Loucy (cell line): ENCODE measurements at regions not wholly inside any gene's neighbourhood (a gene's known extent, or its start where the extent isn't known, plus 50 kb on each side); places are given as distances from the start of the nearest gene placed in this dataset.

ENCODE experiments used
- EZH2phosphoT487 ChIP-seq: fragments of 200-600 bp; IDR thresholded peaks from 2 replicates; pipeline ENCODE4 v1.6.1; 2018; ENCODE audit warnings: antibody characterized with exemption, mild to moderate bottlenecking, moderate library complexity, borderline replicate concordance
- TF ChIP-seq, protein P1 (sequence below): fragments of 200-600 bp; sonication (generic); conservative IDR thresholded peaks from 2 replicates; pipeline ENCODE4 v1.5.1; 2014; ENCODE audit warnings: mild to moderate bottlenecking, antibody characterized with exemption, low read length

DNA sequence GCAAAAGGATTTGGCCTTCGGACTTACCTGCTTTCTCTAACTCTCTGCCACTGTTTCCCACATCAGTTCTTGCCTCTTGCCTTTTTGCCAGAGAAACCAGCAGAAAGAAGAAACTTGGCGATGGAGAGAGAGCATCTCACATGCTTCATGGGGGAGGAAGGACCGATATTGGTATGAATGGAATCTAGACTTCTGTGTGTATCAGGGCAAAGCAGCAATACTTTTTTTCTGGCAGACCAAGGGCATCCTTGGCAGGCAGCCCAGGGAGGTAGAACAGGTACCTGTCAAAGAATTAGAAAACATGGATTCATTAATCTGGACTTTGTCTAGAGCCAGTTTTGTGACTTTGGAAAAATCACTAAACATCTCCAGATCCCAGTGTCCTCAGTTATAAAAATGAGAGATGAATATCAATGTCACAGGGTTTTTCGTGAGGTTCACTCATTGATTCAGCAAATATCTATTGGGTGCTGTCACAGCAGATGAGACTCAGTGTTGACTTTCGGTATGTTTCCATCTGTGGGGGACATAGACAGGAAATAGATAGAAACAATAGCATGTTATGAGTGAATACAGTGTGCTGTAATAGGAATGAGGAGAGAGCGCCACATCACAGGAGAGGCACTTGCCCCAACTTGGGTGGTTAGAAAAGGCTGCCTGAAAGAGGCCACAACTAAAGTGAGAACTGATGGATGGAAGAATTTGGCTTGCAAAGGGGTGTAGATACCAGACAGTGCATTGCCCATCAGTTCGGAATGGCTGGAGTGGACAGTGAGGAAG lies 114.1 kb downstream of the CD83 start:
- TF ChIP-seq, protein P1, sequence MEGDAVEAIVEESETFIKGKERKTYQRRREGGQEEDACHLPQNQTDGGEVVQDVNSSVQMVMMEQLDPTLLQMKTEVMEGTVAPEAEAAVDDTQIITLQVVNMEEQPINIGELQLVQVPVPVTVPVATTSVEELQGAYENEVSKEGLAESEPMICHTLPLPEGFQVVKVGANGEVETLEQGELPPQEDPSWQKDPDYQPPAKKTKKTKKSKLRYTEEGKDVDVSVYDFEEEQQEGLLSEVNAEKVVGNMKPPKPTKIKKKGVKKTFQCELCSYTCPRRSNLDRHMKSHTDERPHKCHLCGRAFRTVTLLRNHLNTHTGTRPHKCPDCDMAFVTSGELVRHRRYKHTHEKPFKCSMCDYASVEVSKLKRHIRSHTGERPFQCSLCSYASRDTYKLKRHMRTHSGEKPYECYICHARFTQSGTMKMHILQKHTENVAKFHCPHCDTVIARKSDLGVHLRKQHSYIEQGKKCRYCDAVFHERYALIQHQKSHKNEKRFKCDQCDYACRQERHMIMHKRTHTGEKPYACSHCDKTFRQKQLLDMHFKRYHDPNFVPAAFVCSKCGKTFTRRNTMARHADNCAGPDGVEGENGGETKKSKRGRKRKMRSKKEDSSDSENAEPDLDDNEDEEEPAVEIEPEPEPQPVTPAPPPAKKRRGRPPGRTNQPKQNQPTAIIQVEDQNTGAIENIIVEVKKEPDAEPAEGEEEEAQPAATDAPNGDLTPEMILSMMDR = no peak
- TF ChIP-seq EZH2phosphoT487 = no peak
